HG02678 (cell line): ENCODE measurements at regions not wholly inside any gene's neighbourhood (a gene's known extent, or its start where the extent isn't known, plus 50 kb on each side); places are given as distances from the start of the nearest gene placed in this dataset.

Experiments used
- ATAC-seq: cut with Tn5 transposase; IDR thresholded peaks from one replicate; pipeline ENCODE4 v1.9.1; 2021; ENCODE audit warnings: mild to moderate bottlenecking, moderate library complexity; ENCODE audit not compliant: unreplicated experiment

GRCh38 chr20:51220293-51220706 is 197.4 kb upstream of the KCNG1 start:
- no peak for ATAC-seq

DNA sequence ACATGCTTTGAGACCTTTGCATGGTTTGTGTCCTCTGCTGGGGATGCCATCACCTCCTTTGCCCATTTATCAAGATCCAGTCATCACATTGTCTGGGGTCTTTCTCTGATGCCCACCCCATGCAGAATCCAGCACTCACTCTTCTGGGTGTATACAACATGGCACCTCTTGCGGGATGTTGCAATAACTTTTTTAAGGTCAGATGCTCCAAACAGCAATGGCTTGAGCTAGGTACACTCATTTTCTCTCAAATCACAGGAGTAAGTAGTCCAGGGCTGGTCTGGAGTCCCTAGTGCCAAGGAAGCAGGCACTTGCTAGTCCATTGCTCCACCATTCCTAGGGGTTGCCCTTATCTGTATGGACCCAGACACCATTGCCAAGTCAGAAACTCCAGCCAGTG is 196.6 kb upstream of the KCNG1 start:
- ATAC-seq, result no peak

DNA sequence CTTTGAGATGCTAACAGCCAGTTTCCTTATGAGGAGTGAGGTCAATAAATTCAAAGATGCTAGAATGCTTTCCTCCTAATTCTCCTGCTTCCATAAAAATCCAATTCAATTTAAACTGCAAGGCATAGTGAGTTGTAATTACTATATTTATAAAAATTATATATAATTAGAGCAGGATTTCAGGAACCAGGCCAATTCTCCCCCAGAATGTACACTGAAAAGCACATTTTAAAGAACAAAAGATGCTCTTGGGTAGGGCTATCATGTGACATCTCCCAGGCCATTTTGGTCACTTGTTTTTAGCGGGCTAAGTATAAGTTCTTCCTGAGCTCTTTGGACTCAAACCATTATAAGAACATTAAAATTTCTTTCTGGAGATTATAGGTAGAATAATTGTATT is 195.7 kb upstream of the KCNG1 start:
- no peak for ATAC-seq

GRCh38 chr20:51217347-51218045 is 194.6 kb upstream of the KCNG1 start:
- no peak for ATAC-seq

DNA sequence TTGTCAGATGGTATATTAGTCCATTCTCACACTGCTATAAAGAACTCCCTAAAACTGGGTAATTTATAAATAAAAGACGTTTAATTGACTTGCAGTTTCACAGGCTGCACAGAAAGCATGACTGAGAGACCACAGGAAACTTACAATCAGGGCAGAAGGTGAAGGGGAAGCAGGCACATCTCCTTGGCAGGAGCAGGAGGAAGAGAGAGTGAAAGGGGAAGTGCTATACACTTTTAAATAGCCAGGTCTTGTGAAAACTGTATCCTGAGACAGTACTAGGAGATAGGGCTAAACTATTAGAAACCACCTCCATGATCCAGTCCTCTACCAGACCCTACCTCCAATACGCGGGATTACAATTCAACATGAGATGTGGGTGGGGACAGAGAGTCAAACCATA is 193.9 kb upstream of the KCNG1 start:
- no peak for ATAC-seq

DNA sequence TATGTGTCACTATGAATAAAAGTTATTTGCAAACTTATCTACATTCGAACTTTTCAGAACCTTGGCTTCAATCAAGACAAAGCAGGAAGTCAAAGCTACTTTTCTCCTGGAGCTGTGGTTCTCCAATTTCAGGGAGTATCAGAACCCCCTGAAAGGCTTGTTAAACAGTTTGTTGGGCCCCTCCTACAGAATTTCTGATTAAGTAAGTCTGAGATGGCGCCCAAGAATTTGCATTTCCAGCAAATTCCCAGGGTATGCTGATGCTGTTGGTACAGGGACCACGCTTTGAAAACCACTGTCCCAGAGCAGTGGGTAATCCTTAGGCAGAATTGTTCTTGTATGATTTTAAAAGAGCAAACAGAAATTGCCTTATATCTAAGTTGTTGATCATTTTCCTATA is 189.9 kb upstream of the KCNG1 start:
- ATAC-seq, result no peak

- ATAC-seq, result no peak
Measured at GRCh38 chr20:51211191-51211590, 188.3 kb upstream of the KCNG1 start.

GRCh38 chr20:51210084-51210483 is 187.2 kb upstream of the KCNG1 start:
- ATAC-seq, result no peak

GRCh38 chr20:51208162-51208561 is 185.3 kb upstream of the KCNG1 start:
- no peak for ATAC-seq

DNA sequence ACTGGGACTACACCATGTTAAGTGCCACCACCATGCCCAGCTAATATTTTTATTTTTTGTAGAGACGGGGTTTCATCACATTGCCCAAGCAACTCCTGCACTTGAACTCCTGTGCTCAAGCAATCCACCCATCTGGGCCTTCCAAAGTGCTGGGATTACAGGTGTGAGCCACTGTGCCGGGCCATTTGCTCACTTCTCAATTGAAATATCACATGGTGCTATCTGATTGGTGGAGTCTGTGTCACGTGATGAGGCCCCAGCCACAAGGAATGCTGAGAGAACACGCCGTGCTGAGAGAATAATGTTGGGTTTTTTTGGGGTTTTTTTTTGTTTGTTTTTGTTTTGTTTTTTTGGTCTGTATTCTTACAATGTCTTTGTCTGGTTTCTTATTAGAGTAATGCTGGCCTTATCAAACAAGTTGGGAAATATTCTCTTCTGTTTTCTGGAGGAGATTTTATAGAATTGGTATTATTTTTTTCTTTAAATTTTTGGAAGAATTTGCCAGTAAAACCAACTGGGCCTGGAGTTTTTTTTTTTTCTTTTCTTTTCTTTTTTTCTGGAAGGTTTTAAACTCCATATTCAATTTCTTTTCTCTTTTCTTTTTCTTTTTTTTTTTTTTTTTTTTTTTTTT is 183.2 kb upstream of the KCNG1 start:
- no peak for ATAC-seq

- no peak for ATAC-seq
Measured at GRCh38 chr20:51204794-51205193, 181.9 kb upstream of the KCNG1 start.

GRCh38 chr20:51204051-51204715 is 181.3 kb upstream of the KCNG1 start:
- no peak for ATAC-seq

DNA sequence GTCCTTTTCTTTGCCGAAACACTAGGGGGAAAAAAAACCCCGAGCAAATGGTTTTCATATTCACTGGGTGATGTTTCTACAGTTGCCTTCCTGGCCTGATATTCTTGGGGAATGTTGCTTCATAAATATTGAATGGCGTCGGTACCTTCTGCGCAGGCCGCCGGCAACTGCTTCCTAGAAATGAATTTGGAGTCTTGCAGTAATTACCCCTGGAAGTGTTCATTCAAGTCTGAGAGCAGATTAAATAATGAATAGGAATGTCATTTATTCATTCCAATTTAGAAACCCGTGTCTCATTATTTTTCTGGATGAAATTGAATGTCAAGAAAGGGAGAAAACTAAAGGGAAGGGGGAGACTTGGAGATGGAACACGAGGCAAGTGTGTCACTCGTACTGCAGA is 179.4 kb upstream of the KCNG1 start:
- no peak for ATAC-seq

DNA sequence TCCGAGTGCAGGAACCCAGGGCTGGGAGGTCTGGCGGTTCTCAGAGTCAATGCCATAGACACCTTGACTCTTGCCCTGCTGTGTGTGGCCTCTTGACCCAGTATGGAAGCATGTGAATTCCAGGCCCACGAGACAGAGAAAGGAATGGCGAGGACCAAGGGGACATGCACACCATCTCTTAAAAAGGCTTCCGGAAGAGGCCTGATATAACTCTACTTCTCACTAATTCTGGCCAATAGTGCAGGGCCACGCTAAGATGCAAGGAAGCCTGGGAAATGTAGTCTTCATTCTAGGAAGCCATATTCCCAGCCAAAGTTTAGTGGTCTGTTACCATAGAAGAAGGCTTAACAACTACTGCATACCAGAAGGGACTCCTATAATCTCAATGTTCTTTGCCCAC is 177.0 kb upstream of the KCNG1 start:
- no peak for ATAC-seq

- ATAC-seq, result no peak
Measured at GRCh38 chr20:51198876-51199523, 176.1 kb upstream of the KCNG1 start.

DNA sequence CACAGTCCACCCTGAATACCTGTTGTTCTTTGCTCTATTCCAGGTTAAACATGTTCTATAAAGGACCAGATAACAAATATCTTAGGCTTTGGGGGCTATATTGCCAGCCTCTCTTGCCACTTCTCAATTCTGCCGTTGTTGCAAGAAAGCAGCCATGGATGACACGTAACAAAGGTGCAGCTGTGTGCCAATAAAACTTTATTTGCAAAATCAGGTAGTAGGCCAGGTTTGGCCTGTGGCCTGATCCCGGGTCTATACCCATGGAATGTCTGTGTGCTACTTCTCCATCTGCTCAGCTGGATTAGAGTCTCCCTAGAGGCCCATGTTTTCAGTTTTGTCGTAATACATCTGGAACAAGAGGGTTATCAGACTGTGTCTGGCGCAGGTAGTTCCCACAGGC is 175.3 kb upstream of the KCNG1 start:
- no peak for ATAC-seq

DNA sequence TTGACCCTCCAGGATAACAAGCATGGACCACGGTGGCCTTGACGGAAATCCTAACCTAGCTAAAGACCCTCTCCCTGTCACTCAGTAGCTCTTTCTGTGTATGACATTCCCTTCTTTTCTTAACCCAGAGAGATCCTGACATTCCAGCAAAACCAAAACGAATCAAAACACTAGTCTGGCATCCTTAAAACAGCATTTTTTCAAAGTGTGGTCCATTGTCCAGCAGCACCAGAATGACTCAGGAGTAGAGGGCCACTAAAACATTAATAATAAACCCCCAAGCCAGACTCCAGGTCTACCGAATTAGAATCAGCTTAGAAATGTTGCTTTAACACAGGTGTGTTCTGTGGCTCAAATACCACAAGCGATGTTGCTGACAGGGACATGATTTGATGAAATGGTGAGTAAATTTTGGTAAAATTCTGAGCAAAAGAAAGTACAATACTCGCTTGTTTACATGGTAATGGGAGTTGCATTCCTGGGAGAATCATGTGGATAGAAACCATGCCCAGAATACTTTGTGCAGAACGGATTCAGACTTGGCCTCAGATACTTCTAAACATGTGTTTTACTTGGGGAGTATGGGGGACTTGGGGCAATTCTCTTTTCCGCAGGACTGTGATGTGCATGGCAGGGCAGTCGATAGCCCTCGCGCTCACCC is 174.2 kb upstream of the KCNG1 start:
- no peak for ATAC-seq

DNA sequence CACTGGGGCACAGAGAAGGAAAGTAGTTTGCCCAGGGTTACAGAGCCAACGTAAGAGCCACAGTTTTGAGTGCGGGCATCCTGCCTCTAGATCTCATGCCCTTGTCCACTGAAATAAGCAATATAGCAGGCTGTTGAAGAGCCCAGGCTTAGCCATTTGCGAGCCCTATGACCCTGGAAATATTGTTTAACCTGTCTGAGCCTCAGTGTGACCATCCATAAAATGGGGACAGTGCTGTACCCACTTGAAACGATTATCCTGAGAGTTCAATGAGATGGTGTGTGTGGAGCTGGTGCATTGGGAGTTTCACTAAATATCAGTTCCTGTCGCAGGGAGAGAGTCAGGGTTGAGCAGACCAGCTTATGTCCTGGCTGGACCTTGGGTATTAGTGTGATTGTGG is 173.1 kb upstream of the KCNG1 start:
- no peak for ATAC-seq

- no peak for ATAC-seq
Measured at GRCh38 chr20:51195419-51195901, 172.6 kb upstream of the KCNG1 start.

GRCh38 chr20:51193066-51193772 is 170.3 kb upstream of the KCNG1 start:
- ATAC-seq, result no peak

- ATAC-seq, result no peak
Measured at GRCh38 chr20:51190783-51191180, 167.9 kb upstream of the KCNG1 start.
